PFSK-1 (cell line): ENCODE measurements at regions not wholly inside any gene's neighbourhood (a gene's known extent, or its start where the extent isn't known, plus 50 kb on each side); places are given as distances from the start of the nearest gene placed in this dataset.

Source experiments
- POLR2AphosphoS5 ChIP-seq: IDR thresholded peaks from 2 replicates; pipeline ENCODE4 v1.6.1; 2012; ENCODE audit warnings: low read depth, mild to moderate bottlenecking, control low read depth, low read length, moderate library complexity
- SIN3A ChIP-seq: IDR thresholded peaks from 2 replicates; pipeline ENCODE4 v1.6.1; 2012; ENCODE audit warnings: mild to moderate bottlenecking, low read length, moderate library complexity, borderline replicate concordance; ENCODE audit not compliant: insufficient read depth
- TF ChIP-seq, protein P1 (sequence below), 2 experiments: IDR thresholded peaks; 2 replicates each; pipeline versions ENCODE4 v1.6.1 to v1.8.0; 2011 to 2012; ENCODE audit warnings: low read depth in 2 of 2, low read length in 2 of 2, control low read depth in 1 of 2, inconsistent platforms in 1 of 2, mild to moderate bottlenecking in 1 of 2, moderate library complexity in 1 of 2; ENCODE audit not compliant: insufficient read depth in 1 of 2

DNA sequence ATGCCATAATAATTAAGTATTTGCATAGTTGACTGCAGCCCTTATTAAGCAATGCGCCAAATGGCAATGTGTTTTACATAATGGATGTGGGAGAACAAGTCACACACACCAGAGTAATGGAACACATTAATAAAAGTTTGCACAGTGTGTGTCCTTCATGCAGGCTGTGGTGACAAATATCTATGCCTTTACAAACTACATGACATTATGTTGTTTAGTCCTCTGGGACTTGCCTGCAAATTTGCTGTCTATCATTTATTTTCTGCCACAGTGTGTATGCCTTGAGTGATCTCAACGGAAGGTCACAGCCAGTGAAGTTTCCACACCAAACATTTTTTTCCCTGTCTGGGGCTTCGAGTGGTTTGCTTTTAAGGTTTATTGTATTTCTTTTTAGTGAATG, 175.2 kb upstream of the TMEFF2 start:
- TF ChIP-seq POLR2AphosphoS5 (no peak), SIN3A (no peak)
- TF ChIP-seq, protein P1, sequence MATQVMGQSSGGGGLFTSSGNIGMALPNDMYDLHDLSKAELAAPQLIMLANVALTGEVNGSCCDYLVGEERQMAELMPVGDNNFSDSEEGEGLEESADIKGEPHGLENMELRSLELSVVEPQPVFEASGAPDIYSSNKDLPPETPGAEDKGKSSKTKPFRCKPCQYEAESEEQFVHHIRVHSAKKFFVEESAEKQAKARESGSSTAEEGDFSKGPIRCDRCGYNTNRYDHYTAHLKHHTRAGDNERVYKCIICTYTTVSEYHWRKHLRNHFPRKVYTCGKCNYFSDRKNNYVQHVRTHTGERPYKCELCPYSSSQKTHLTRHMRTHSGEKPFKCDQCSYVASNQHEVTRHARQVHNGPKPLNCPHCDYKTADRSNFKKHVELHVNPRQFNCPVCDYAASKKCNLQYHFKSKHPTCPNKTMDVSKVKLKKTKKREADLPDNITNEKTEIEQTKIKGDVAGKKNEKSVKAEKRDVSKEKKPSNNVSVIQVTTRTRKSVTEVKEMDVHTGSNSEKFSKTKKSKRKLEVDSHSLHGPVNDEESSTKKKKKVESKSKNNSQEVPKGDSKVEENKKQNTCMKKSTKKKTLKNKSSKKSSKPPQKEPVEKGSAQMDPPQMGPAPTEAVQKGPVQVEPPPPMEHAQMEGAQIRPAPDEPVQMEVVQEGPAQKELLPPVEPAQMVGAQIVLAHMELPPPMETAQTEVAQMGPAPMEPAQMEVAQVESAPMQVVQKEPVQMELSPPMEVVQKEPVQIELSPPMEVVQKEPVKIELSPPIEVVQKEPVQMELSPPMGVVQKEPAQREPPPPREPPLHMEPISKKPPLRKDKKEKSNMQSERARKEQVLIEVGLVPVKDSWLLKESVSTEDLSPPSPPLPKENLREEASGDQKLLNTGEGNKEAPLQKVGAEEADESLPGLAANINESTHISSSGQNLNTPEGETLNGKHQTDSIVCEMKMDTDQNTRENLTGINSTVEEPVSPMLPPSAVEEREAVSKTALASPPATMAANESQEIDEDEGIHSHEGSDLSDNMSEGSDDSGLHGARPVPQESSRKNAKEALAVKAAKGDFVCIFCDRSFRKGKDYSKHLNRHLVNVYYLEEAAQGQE (IDR thresholded peaks at IDR 0.05; ENCODE audit: insufficient read depth in 1 of 2, low read depth in 2 of 2, low read length in 2 of 2) = no peak
